Trophoblast cell (in vitro differentiated cells and primary cell): ENCODE measurements at regions not wholly inside any gene's neighbourhood (a gene's known extent, or its start where the extent isn't known, plus 50 kb on each side); places are given as distances from the start of the nearest gene placed in this dataset.

ENCODE experiments used
- DNase-seq, 2 donors: peaks; one replicate each; pipeline ENCODE4 v3.0.0-alpha.2; 2016
- H2AFZ ChIP-seq: 2 replicates; pipeline ENCODE4 v1.6.1; 2013; ENCODE audit warnings: low read length, moderate library complexity, mild to moderate bottlenecking; ENCODE audit not compliant: insufficient read depth, poor library complexity
- H2AK5ac ChIP-seq: 2 replicates; pipeline ENCODE4 v1.6.1; 2013; ENCODE audit warnings: mild to moderate bottlenecking, low read length
- H2BK120ac ChIP-seq: 2 replicates; pipeline ENCODE4 v1.6.1; 2013; ENCODE audit warnings: low read length, mild to moderate bottlenecking, moderate library complexity; ENCODE audit not compliant: insufficient read depth, poor library complexity
- H2BK12ac ChIP-seq: 2 replicates; pipeline ENCODE4 v1.6.1; 2013; ENCODE audit warnings: mild to moderate bottlenecking, low read length, moderate library complexity
- H2BK5ac ChIP-seq: 2 replicates; pipeline ENCODE4 v1.6.1; 2013; ENCODE audit warnings: low read length, low read depth, moderate library complexity, mild to moderate bottlenecking; ENCODE audit not compliant: poor library complexity
- H3K14ac ChIP-seq: 2 replicates; pipeline ENCODE4 v1.6.1; 2013; ENCODE audit warnings: mild to moderate bottlenecking, low read length
- H3K18ac ChIP-seq: 2 replicates; pipeline ENCODE4 v1.6.1; 2013; ENCODE audit warnings: mild to moderate bottlenecking, low read length
- H3K23ac ChIP-seq: 2 replicates; pipeline ENCODE4 v1.6.1; 2013; ENCODE audit warnings: low read length
- H3K27ac ChIP-seq: 2 replicates; pipeline ENCODE4 v1.5.1; 2013; ENCODE audit warnings: low read depth, mild to moderate bottlenecking, inconsistent platforms, low read length, moderate library complexity
- H3K27me3 ChIP-seq: 2 replicates; pipeline ENCODE4 v1.6.1; 2013; ENCODE audit warnings: inconsistent platforms, mild to moderate bottlenecking, low read length, moderate library complexity; ENCODE audit not compliant: insufficient read depth
- H3K36me3 ChIP-seq, 2 experiments: 1 replicate in 1 of 2; 2 replicates in 1 of 2; pipeline ENCODE4 v1.6.1; 2013; ENCODE audit warnings: low read length in 2 of 2, mild to moderate bottlenecking in 2 of 2, moderate library complexity in 1 of 2; ENCODE audit not compliant: insufficient read depth in 2 of 2, control insufficient read depth in 1 of 2
- H3K4ac ChIP-seq: 2 replicates; pipeline ENCODE4 v1.6.1; 2013; ENCODE audit warnings: low read depth, mild to moderate bottlenecking, low read length, moderate library complexity
- H3K4me1 ChIP-seq, 2 experiments: 1 replicate in 1 of 2; 2 replicates in 1 of 2; pipeline ENCODE4 v1.6.1; 2013; ENCODE audit warnings: low read length in 2 of 2, mild to moderate bottlenecking in 2 of 2, moderate library complexity in 1 of 2; ENCODE audit not compliant: insufficient read depth in 2 of 2, control insufficient read depth in 1 of 2
- H3K4me2 ChIP-seq: 2 replicates; pipeline ENCODE4 v1.6.1; 2013; ENCODE audit warnings: inconsistent platforms, mild to moderate bottlenecking, low read length, moderate library complexity
- H3K4me3 ChIP-seq: 2 replicates; pipeline ENCODE4 v1.5.1; 2013; ENCODE audit warnings: mild to moderate bottlenecking, low read depth, low read length, inconsistent platforms
- H3K79me1 ChIP-seq: one replicate; pipeline ENCODE4 v1.6.1; 2013; ENCODE audit warnings: low read length
- H3K79me2 ChIP-seq: 2 replicates; pipeline ENCODE4 v1.6.1; 2013; ENCODE audit warnings: low read length, mild to moderate bottlenecking; ENCODE audit not compliant: control insufficient read depth, insufficient read depth, poor library complexity
- H3K9ac ChIP-seq: 2 replicates; pipeline ENCODE4 v1.6.1; 2013; ENCODE audit warnings: mild to moderate bottlenecking, low read length
- H3K9me3 ChIP-seq: 2 replicates; pipeline ENCODE4 v1.6.1; 2013; ENCODE audit warnings: low read depth, mild to moderate bottlenecking, control low read depth, inconsistent platforms, low read length; ENCODE audit not compliant: insufficient read depth
- H4K12ac ChIP-seq: 2 replicates; pipeline ENCODE4 v1.6.1; 2013; ENCODE audit warnings: low read depth, mild to moderate bottlenecking, low read length, moderate library complexity
- H4K8ac ChIP-seq: 2 replicates; pipeline ENCODE4 v1.6.1; 2013; ENCODE audit warnings: low read depth, mild to moderate bottlenecking, low read length, moderate library complexity
- H4K91ac ChIP-seq: one replicate; pipeline ENCODE4 v1.6.1; 2013; ENCODE audit warnings: low read depth, mild to moderate bottlenecking, low read length, moderate library complexity
- WGBS: extraction: QIAGEN DNeasy Blood & Tissue Kit; methylation state at CpG from one replicate; pipeline ENCODE4 v1.1.7; 2013; ENCODE audit warnings: missing lambda C conversion rate; ENCODE audit not compliant: insufficient read length, insufficient coverage; ENCODE audit errors: extremely low coverage; 5-methylcytosine and 5-hydroxymethylcytosine counted together

DNA sequence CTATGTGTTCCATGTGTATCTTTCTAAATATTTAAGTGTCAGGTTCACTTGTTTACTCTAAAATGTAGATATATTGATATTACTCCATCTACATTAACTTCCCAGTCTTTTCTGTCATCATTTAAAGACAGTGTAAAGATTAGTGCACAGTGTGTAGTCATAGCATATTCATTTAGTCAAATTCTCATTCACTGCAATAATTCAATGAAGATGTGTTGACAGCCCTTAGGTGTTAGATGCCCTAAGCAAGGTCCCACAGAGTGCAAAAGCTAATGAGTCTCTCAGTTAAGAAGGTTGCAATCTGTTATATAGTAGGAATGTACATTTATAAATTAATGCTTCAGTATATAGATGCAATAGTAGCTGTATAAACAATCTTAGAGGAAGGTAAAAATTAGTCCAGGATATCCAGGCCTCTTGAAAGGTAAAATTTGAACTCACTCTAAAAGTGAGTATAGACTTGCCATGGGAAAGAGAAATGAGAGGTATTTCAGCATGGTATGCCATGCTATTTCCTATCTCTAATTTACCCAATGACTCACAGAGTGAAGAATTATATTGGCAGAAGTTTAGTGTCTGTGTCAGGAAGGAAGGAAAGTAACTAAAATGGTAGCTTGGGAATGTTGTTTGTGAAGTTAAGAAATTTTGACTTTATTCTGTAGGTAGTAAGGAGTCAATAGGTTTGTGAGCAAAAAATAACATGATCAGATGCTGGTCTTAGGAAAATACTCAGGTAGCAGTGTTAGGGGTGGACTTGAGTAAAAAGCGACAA is 969.9 kb upstream of the CITED2 start:
- H3K27me3 ChIP-seq: no peaks in the 10 kb centered on the region
- no peak overlapping the region for H3K9ac ChIP-seq
- no peak overlapping the region for H3K4me3 ChIP-seq
- H2AFZ ChIP-seq: no peak overlapping the region
- H3K4me2 ChIP-seq: no peak overlapping the region
- H3K4me1 ChIP-seq: no peaks in the 10 kb centered on the region
- H3K36me3 ChIP-seq: no peaks in the 10 kb centered on the region
- no peak overlapping the region for H2BK12ac ChIP-seq
- H4K8ac ChIP-seq: no peak overlapping the region
- peak in 1 of 2 donors; percentile 78 for DNase-seq
- no peak overlapping the region for H3K23ac ChIP-seq
- H2AK5ac ChIP-seq: no peak overlapping the region
- no peaks in the 10 kb centered on the region for H3K79me1 ChIP-seq
- no peak overlapping the region for H3K27ac ChIP-seq
- no peak overlapping the region for H4K12ac ChIP-seq
- H3K9me3 ChIP-seq: peaks cover 3% of the 10 kb centered on the region
- H2BK5ac ChIP-seq: no peak overlapping the region
- H3K79me2 ChIP-seq: no peaks in the 10 kb centered on the region
- no peak overlapping the region for H3K18ac ChIP-seq
- no peak overlapping the region for H2BK120ac ChIP-seq
- WGBS: no CpG with 5 or more reads among the region's 1 CpG
- H3K14ac ChIP-seq: no peak overlapping the region
- H4K91ac ChIP-seq: no peak overlapping the region
- H3K4ac ChIP-seq: no peak overlapping the region

- no CpG with 5 or more reads among the region's 2 CpGs for whole genome bisulfite sequencing
These were observed 968.7 kb upstream of the CITED2 start for GRCh38 chr6:140343128-140343527.

DNA sequence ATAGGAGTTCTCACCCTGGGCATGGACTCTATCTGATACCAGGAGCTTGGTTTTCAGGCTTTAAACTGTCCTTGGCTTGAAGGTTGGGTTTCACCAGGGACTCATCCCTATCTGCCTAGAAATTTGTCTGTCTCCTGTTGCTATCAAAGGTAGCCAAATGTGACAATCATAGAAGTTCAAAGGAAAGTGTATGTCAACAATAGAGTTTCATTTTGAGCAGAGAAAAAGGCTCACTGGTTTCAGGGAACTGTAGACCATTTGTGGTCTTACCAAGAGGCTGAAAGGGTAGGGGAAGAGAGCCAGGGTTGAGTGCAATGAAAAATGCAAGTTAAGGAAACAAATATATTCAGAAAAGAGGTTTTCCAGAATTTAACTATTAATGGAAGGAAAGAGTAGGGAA is 966.8 kb upstream of the CITED2 start:
- Histone ChIP-seq H3K18ac (no peak overlapping the region), H3K27me3 (no peaks in the 10 kb centered on the region), H2AFZ (no peak overlapping the region), H3K9me3 (peaks cover 4% of the 10 kb centered on the region), H3K9ac (no peak overlapping the region), H3K23ac (no peak overlapping the region), H3K14ac (no peak overlapping the region), H2BK5ac (no peak overlapping the region), H3K36me3 (no peaks in the 10 kb centered on the region), H4K12ac (no peak overlapping the region), H3K79me2 (no peaks in the 10 kb centered on the region), H3K27ac (no peak overlapping the region), H3K4me3 (no peak overlapping the region), H4K8ac (no peak overlapping the region), H3K79me1 (no peaks in the 10 kb centered on the region), H2AK5ac (no peak overlapping the region), H3K4ac (no peak overlapping the region), H2BK120ac (no peak overlapping the region), H4K91ac (no peak overlapping the region), H2BK12ac (no peak overlapping the region), H3K4me1 (no peaks in the 10 kb centered on the region), H3K4me2 (no peak overlapping the region)
- no peak for DNase-seq

More at GRCh38 chr6:140343128-140343527, 968.7 kb upstream of the CITED2 start:
- no peak overlapping the region for H3K9ac ChIP-seq
- H3K9me3 ChIP-seq: peaks cover 3% of the 10 kb centered on the region
- H3K79me2 ChIP-seq: no peaks in the 10 kb centered on the region
- no peak overlapping the region for H4K8ac ChIP-seq
- no peaks in the 10 kb centered on the region for H3K4me1 ChIP-seq
- no peak overlapping the region for H3K18ac ChIP-seq
- H2BK12ac ChIP-seq: no peak overlapping the region
- H4K12ac ChIP-seq: no peak overlapping the region
- H3K4me2 ChIP-seq: no peak overlapping the region
- no peaks in the 10 kb centered on the region for H3K79me1 ChIP-seq
- H2AK5ac ChIP-seq: no peak overlapping the region
- H2BK120ac ChIP-seq: no peak overlapping the region
- no peaks in the 10 kb centered on the region for H3K36me3 ChIP-seq
- H3K27me3 ChIP-seq: no peaks in the 10 kb centered on the region
- no peak overlapping the region for H2BK5ac ChIP-seq
- no peak overlapping the region for H3K4ac ChIP-seq
- H4K91ac ChIP-seq: no peak overlapping the region
- DNase-seq: no peak
- H3K23ac ChIP-seq: no peak overlapping the region
- H3K14ac ChIP-seq: no peak overlapping the region
- H3K4me3 ChIP-seq: no peak overlapping the region
- H2AFZ ChIP-seq: no peak overlapping the region
- H3K27ac ChIP-seq: no peak overlapping the region

GRCh38 chr6:140340795-140341194 is 966.3 kb upstream of the CITED2 start:
- Histone ChIP-seq H3K79me2 (no peaks in the 10 kb centered on the region), H3K4me1 (no peaks in the 10 kb centered on the region), H3K27ac (no peak overlapping the region), H2BK12ac (no peak overlapping the region), H3K4me3 (no peak overlapping the region), H3K23ac (no peak overlapping the region), H2AFZ (no peak overlapping the region), H2BK120ac (no peak overlapping the region), H3K27me3 (no peaks in the 10 kb centered on the region), H2AK5ac (no peak overlapping the region), H3K14ac (no peak overlapping the region), H3K36me3 (no peaks in the 10 kb centered on the region), H3K9me3 (peaks cover 4% of the 10 kb centered on the region), H3K79me1 (no peaks in the 10 kb centered on the region), H3K4ac (no peak overlapping the region), H3K18ac (no peak overlapping the region), H3K4me2 (no peak overlapping the region), H4K8ac (no peak overlapping the region), H2BK5ac (no peak overlapping the region), H3K9ac (no peak overlapping the region), H4K12ac (no peak overlapping the region), H4K91ac (no peak overlapping the region)
- WGBS: no CpG with 5 or more reads among the region's 3 CpGs
- no peak for DNase-seq
